OCI-LY1 (cell line): ENCODE measurements at regions not wholly inside any gene's neighbourhood (a gene's known extent, or its start where the extent isn't known, plus 50 kb on each side); places are given as distances from the start of the nearest gene placed in this dataset.

Experiments used
- H2AFZ ChIP-seq: fragments of 200-600 bp; sonication (generic), shearing (Covaris generic); 2 replicates; pipeline ENCODE4 v1.6.0; 2014; ENCODE audit warnings: antibody characterized with exemption, mild to moderate bottlenecking, low read length
- H3F3A ChIP-seq: fragments of 200-600 bp; sonication (generic), shearing (Covaris generic); 2 replicates; pipeline ENCODE4 v1.6.0; 2014; ENCODE audit warnings: mild to moderate bottlenecking, antibody characterized with exemption, low read length, moderate library complexity; ENCODE audit not compliant: insufficient read depth
- H3K27ac ChIP-seq: fragments of 200-600 bp; sonication (generic); 2 replicates; pipeline ENCODE4 v1.5.1; 2014; ENCODE audit warnings: low read length, mixed run types, mild to moderate bottlenecking, low read depth; ENCODE audit not compliant: poor library complexity, severe bottlenecking
- H3K27me3 ChIP-seq: fragments of 200-600 bp; sonication (generic); 2 replicates; pipeline ENCODE4 v1.6.0; 2014; ENCODE audit warnings: antibody characterized with exemption, mild to moderate bottlenecking, low read length, moderate library complexity; ENCODE audit not compliant: insufficient read depth
- H3K36me3 ChIP-seq: fragments of 200-600 bp; sonication (generic); 2 replicates; pipeline ENCODE4 v1.6.1; 2014; ENCODE audit warnings: mild to moderate bottlenecking, antibody characterized with exemption, low read length, moderate library complexity, mixed read lengths; ENCODE audit not compliant: insufficient read depth
- H3K4me1 ChIP-seq: fragments of 200-600 bp; sonication (generic); 2 replicates; pipeline ENCODE4 v1.5.1; 2014; ENCODE audit warnings: mild to moderate bottlenecking, low read length, moderate library complexity; ENCODE audit not compliant: insufficient read depth, severe bottlenecking
- H3K4me2 ChIP-seq: fragments of 200-600 bp; sonication (generic), shearing (Covaris generic); 2 replicates; pipeline ENCODE4 v1.6.1; 2014; ENCODE audit warnings: low read length
- H3K4me3 ChIP-seq: fragments of 200-600 bp; sonication (generic); 2 replicates; pipeline ENCODE4 v1.5.1; 2014; ENCODE audit warnings: low read length, low read depth, mild to moderate bottlenecking, mixed read lengths; ENCODE audit not compliant: poor library complexity, severe bottlenecking
- H3K79me2 ChIP-seq: fragments of 200-600 bp; shearing (Covaris generic); 2 replicates; pipeline ENCODE4 v1.6.1; 2016; ENCODE audit warnings: mixed run types, low read length, mixed read lengths; ENCODE audit not compliant: insufficient read depth
- H3K9ac ChIP-seq: fragments of 200-600 bp; sonication (generic), shearing (Covaris generic); 2 replicates; pipeline ENCODE4 v1.6.1; 2014; ENCODE audit warnings: mild to moderate bottlenecking, low read length, mixed read lengths
- H3K9me2 ChIP-seq: fragments of 200-600 bp; sonication (generic), shearing (Covaris generic); 2 replicates; pipeline ENCODE4 v1.6.1; 2014; ENCODE audit warnings: low read depth, mild to moderate bottlenecking, low read length, mixed read lengths
- H3K9me3 ChIP-seq: fragments of 200-600 bp; shearing (Covaris generic); 2 replicates; pipeline ENCODE4 v1.6.1; 2014; ENCODE audit warnings: low read length, mixed read lengths
- H4K20me1 ChIP-seq: fragments of 200-600 bp; sonication (generic), shearing (Covaris generic); 2 replicates; pipeline ENCODE4 v1.6.0; 2016; ENCODE audit warnings: mild to moderate bottlenecking, low read length; ENCODE audit not compliant: insufficient read depth
- EZH2 ChIP-seq: fragments of 200-600 bp; sonication (generic), shearing (Covaris generic); IDR thresholded peaks from 2 replicates; pipeline ENCODE4 v1.8.0; 2017; ENCODE audit warnings: borderline replicate concordance, mixed run types, mild to moderate bottlenecking, antibody characterized with exemption, low read length, moderate library complexity, mixed read lengths
- TF ChIP-seq, protein P1 (sequence below): fragments of 200-600 bp; sonication (generic), shearing (Covaris generic); IDR thresholded peaks from 2 replicates; pipeline ENCODE4 v1.5.1; 2017; ENCODE audit warnings: mild to moderate bottlenecking, antibody characterized with exemption, low read length, moderate library complexity, mixed read lengths

GRCh38 chr12:76611533-76611932 is 52.0 kb upstream of the OSBPL8 start:
- no peaks in the 10 kb centered on the region for H3K9me2 ChIP-seq
- no peaks in the 10 kb centered on the region for H3F3A ChIP-seq
- H3K27me3 ChIP-seq = no peaks in the 10 kb centered on the region
- no peaks in the 10 kb centered on the region for H3K4me1 ChIP-seq
- H3K4me2 ChIP-seq = no peak overlapping the region
- H3K27ac ChIP-seq = no peak overlapping the region
- H3K9ac ChIP-seq = no peak overlapping the region
- no peak overlapping the region for H3K4me3 ChIP-seq
- TF ChIP-seq EZH2 = no peak
- TF ChIP-seq, protein P1, sequence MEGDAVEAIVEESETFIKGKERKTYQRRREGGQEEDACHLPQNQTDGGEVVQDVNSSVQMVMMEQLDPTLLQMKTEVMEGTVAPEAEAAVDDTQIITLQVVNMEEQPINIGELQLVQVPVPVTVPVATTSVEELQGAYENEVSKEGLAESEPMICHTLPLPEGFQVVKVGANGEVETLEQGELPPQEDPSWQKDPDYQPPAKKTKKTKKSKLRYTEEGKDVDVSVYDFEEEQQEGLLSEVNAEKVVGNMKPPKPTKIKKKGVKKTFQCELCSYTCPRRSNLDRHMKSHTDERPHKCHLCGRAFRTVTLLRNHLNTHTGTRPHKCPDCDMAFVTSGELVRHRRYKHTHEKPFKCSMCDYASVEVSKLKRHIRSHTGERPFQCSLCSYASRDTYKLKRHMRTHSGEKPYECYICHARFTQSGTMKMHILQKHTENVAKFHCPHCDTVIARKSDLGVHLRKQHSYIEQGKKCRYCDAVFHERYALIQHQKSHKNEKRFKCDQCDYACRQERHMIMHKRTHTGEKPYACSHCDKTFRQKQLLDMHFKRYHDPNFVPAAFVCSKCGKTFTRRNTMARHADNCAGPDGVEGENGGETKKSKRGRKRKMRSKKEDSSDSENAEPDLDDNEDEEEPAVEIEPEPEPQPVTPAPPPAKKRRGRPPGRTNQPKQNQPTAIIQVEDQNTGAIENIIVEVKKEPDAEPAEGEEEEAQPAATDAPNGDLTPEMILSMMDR = no peak
- H3K79me2 ChIP-seq = no peaks in the 10 kb centered on the region
- no peaks in the 10 kb centered on the region for H4K20me1 ChIP-seq
- H2AFZ ChIP-seq = no peak overlapping the region
- no peaks in the 10 kb centered on the region; the same call in 1 of the 2 replicates for H3K36me3 ChIP-seq
- H3K9me3 ChIP-seq = no peaks in the 10 kb centered on the region

DNA sequence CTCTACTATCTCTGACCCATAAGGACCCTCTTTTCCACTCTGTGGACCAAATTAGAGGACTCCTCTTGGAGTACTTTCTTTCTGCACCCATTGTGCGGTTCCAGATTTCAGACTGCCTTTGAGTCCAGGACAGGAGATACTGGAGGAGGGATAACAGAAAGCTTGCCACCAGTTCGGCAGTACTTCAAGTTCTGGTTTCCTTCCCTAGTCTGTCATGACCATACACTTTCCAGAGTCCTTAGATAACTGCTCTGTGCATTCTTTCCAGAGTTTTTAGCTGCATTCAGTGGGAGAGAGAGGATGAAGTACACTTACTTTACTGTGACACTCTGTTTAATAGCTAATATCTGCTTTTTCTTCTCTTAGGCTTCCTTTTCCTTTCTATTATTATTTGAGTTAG is 54.8 kb upstream of the OSBPL8 start:
- H3K9ac ChIP-seq = no peak overlapping the region
- H3K9me2 ChIP-seq = no peaks in the 10 kb centered on the region
- no peaks in the 10 kb centered on the region for H4K20me1 ChIP-seq
- H3K79me2 ChIP-seq = no peaks in the 10 kb centered on the region
- H3K9me3 ChIP-seq = no peaks in the 10 kb centered on the region
- no peaks in the 10 kb centered on the region for H3F3A ChIP-seq
- no peaks in the 10 kb centered on the region for H3K4me1 ChIP-seq
- H3K36me3 ChIP-seq = no peaks in the 10 kb centered on the region; the same call in 1 of the 2 replicates
- H3K4me2 ChIP-seq = no peak overlapping the region
- no peaks in the 10 kb centered on the region for H3K27me3 ChIP-seq
- no peak overlapping the region for H2AFZ ChIP-seq
- TF ChIP-seq EZH2 = no peak
- TF ChIP-seq, protein P1 = no peak
- no peak overlapping the region for H3K27ac ChIP-seq
- no peak overlapping the region for H3K4me3 ChIP-seq

- Histone ChIP-seq H3K36me3 (no peaks in the 10 kb centered on the region; the same call in 1 of the 2 replicates), H3K9me2 (no peaks in the 10 kb centered on the region), H3K27ac (no peak overlapping the region), H3K9me3 (no peaks in the 10 kb centered on the region), H3K4me1 (no peaks in the 10 kb centered on the region), H3K4me3 (no peak overlapping the region), H3K27me3 (no peaks in the 10 kb centered on the region), H4K20me1 (no peaks in the 10 kb centered on the region), H3K9ac (no peak overlapping the region), H3F3A (no peaks in the 10 kb centered on the region), H3K79me2 (no peaks in the 10 kb centered on the region), H2AFZ (no peak overlapping the region), H3K4me2 (no peak overlapping the region)
- TF ChIP-seq, protein P1 = no peak
Observed at GRCh38 chr12:76618031-76618430, 58.5 kb upstream of the OSBPL8 start.
